Neural progenitor cell (in vitro differentiated cells): ENCODE measurements at regions not wholly inside any gene's neighbourhood (a gene's known extent, or its start where the extent isn't known, plus 50 kb on each side); places are given as distances from the start of the nearest gene placed in this dataset.

Experiments used
- DNase-seq: peaks from one replicate; pipeline ENCODE4 v3.0.0-alpha.2; 2016; ENCODE audit warnings: low spot score
- H2AFZ ChIP-seq: fragments of 200-600 bp; sonication (generic); replicated peaks from 2 replicates; pipeline ENCODE4 v1.6.1; 2016; ENCODE audit warnings: antibody characterized with exemption
- H3F3A ChIP-seq: fragments of 200-600 bp; sonication (generic); 2 replicates; pipeline ENCODE4 v1.6.1; 2016; ENCODE audit warnings: antibody characterized with exemption, low read depth
- H3K27ac ChIP-seq: fragments of 200-600 bp; sonication (generic); 2 replicates; pipeline ENCODE4 v1.5.1; 2016; ENCODE audit warnings: mild to moderate bottlenecking
- H3K27me3 ChIP-seq: fragments of 200-600 bp; sonication (generic); 2 replicates; pipeline ENCODE4 v1.6.1; 2016; ENCODE audit warnings: mild to moderate bottlenecking, moderate library complexity
- H3K36me3 ChIP-seq: fragments of 200-600 bp; sonication (generic); 2 replicates; pipeline ENCODE4 v1.5.1; 2016
- H3K4me1 ChIP-seq: fragments of 200-600 bp; sonication (generic); 2 replicates; pipeline ENCODE4 v1.6.1; 2016; ENCODE audit warnings: mixed run types
- H3K4me2 ChIP-seq: fragments of 200-600 bp; sonication (generic); 2 replicates; pipeline ENCODE4 v1.6.1; 2016
- H3K4me3 ChIP-seq: fragments of 200-600 bp; sonication (generic); 2 replicates; pipeline ENCODE4 v1.5.1; 2016
- H3K79me2 ChIP-seq: fragments of 200-600 bp; sonication (generic); 2 replicates; pipeline ENCODE4 v1.6.1; 2016; ENCODE audit warnings: low read depth
- H3K9ac ChIP-seq: fragments of 200-600 bp; sonication (generic); 2 replicates; pipeline ENCODE4 v1.6.1; 2016
- H3K9me3 ChIP-seq: fragments of 200-600 bp; sonication (generic); 2 replicates; pipeline ENCODE4 v1.5.1; 2016; ENCODE audit warnings: low read depth
- H4K20me1 ChIP-seq: fragments of 200-600 bp; sonication (generic); 2 replicates; pipeline ENCODE4 v1.6.1; 2016; ENCODE audit warnings: low read depth
- H3K27ac Mint-ChIP-seq: 3 replicates; pipeline ENCODE4 v1.8.0; 2021; ENCODE audit warnings: mixed read lengths
- H3K27me3 Mint-ChIP-seq: 2 replicates; pipeline ENCODE4 v1.8.0; 2022; ENCODE audit warnings: low read depth, mild to moderate bottlenecking, inconsistent platforms, moderate library complexity, mixed read lengths; ENCODE audit not compliant: insufficient read depth
- H3K36me3 Mint-ChIP-seq: 3 replicates; pipeline ENCODE4 v1.8.0; 2021; ENCODE audit warnings: mixed read lengths
- H3K4me1 Mint-ChIP-seq: 3 replicates; pipeline ENCODE4 v1.8.0; 2021; ENCODE audit warnings: mixed read lengths
- H3K4me3 Mint-ChIP-seq: 3 replicates; pipeline ENCODE4 v1.8.0; 2021; ENCODE audit warnings: mild to moderate bottlenecking, moderate library complexity, mixed read lengths
- H3K9me3 Mint-ChIP-seq: 3 replicates; pipeline ENCODE4 v1.8.0; 2020; ENCODE audit warnings: mixed read lengths
- CTCF ChIP-seq: fragments of 200-600 bp; sonication (generic); IDR thresholded peaks from 2 replicates; pipeline ENCODE4 v1.5.1; 2017; ENCODE audit warnings: antibody characterized with exemption, mild to moderate bottlenecking
- EZH2 ChIP-seq: fragments of 200-600 bp; sonication (generic); IDR thresholded peaks from 2 replicates; pipeline ENCODE4 v1.6.1; 2017; ENCODE audit warnings: antibody characterized with exemption, mild to moderate bottlenecking, moderate library complexity
- EZH2phosphoT487 ChIP-seq: fragments of 200-600 bp; sonication (generic); IDR thresholded peaks from 2 replicates; pipeline ENCODE4 v1.6.1; 2017; ENCODE audit warnings: antibody characterized with exemption

- H3K27me3 ChIP-seq: no peaks in the 10 kb centered on the region
- no peak overlapping the region for H3K4me3 ChIP-seq
- peaks cover 23% of the 10 kb centered on the region for H3K4me1 Mint-ChIP-seq
- H3K4me3 Mint-ChIP-seq: no peak overlapping the region
- no peaks in the 10 kb centered on the region for H4K20me1 ChIP-seq
- TF ChIP-seq EZH2 (no peak), CTCF (no peak), EZH2phosphoT487 (no peak)
- H3K4me2 ChIP-seq: no peak overlapping the region
- no peak overlapping the region for H3K9ac ChIP-seq
- no peaks in the 10 kb centered on the region for H3K36me3 Mint-ChIP-seq
- peaks cover 20% of the 10 kb centered on the region for H3K27me3 Mint-ChIP-seq
- H3K27ac ChIP-seq: no peak overlapping the region
- DNase-seq: no peak
- H3K36me3 ChIP-seq: no peaks in the 10 kb centered on the region
- peaks cover 7% of the 10 kb centered on the region for H3K9me3 Mint-ChIP-seq
- H3K4me1 ChIP-seq: peaks cover 9% of the 10 kb centered on the region
- H2AFZ ChIP-seq: no peak overlapping the region
- no peaks in the 10 kb centered on the region for H3K9me3 ChIP-seq
- peak overlapping the region; percentile 85 for H3K27ac Mint-ChIP-seq
- no peaks in the 10 kb centered on the region for H3K79me2 ChIP-seq
- no peaks in the 10 kb centered on the region for H3F3A ChIP-seq
Measured at GRCh38 chr2:43029186-43029585, 197.2 kb downstream of the ZFP36L2 start.

GRCh38 chr2:43028188-43028587 lies 198.2 kb downstream of the ZFP36L2 start:
- no peak for TF ChIP-seq EZH2phosphoT487
- TF ChIP-seq CTCF: no peak
- no peak for TF ChIP-seq EZH2
- no peaks in the 10 kb centered on the region for H3K27me3 ChIP-seq
- peaks cover 5% of the 10 kb centered on the region for H3K9me3 Mint-ChIP-seq
- H3K27me3 Mint-ChIP-seq: peaks cover 19% of the 10 kb centered on the region
- H3K4me3 Mint-ChIP-seq: no peak overlapping the region
- DNase-seq: no peak
- H3F3A ChIP-seq: no peaks in the 10 kb centered on the region
- peak overlapping the region; percentile 50 for H3K27ac Mint-ChIP-seq
- no peak overlapping the region for H2AFZ ChIP-seq
- H3K79me2 ChIP-seq: no peaks in the 10 kb centered on the region
- no peaks in the 10 kb centered on the region for H3K36me3 ChIP-seq
- H4K20me1 ChIP-seq: no peaks in the 10 kb centered on the region
- H3K4me1 ChIP-seq: peaks cover 9% of the 10 kb centered on the region
- H3K4me3 ChIP-seq: no peak overlapping the region
- H3K9ac ChIP-seq: no peak overlapping the region
- no peaks in the 10 kb centered on the region for H3K36me3 Mint-ChIP-seq
- no peaks in the 10 kb centered on the region for H3K9me3 ChIP-seq
- peaks cover 26% of the 10 kb centered on the region for H3K4me1 Mint-ChIP-seq
- H3K27ac ChIP-seq: no peak overlapping the region
- no peak overlapping the region for H3K4me2 ChIP-seq

DNA sequence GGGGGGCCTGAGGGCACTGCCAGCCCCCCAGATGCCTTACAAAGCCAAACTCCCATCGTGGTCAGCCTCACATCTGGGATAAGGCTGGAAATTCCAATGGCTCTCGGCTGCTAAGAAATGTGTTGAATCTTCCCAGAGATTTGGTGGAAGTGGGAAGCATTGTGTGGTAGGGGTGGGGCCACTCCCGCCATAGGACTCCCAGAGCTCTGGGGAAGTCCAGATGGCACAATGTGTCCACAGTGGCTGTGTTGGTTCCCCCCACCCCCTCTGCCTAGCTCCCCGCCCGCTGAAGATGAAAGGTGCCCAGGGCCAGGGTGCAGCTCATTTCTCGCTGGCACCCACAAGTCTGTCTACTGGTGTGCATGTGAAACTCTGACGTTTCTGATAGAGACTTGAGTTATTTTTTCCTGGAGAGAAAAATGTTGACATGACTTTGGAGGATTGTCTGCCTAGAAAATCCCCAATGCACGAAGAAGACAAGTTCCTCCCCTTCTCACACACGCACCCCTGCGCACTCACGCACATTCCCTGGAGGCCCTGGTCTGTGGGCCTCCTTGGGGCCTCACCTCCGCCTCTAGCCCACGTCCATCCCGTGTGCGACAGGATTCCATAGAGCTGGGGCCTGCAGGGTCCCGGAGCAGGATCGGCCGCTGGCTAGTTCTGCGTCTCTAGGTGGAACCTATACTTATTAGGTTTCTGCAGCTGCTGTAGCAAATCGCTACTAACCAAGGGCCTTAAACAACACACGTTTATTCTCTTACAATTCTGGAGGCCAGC lies 199.1 kb downstream of the ZFP36L2 start:
- H3K36me3 ChIP-seq: no peaks in the 10 kb centered on the region
- no peak overlapping the region for H3K4me3 ChIP-seq
- no peaks in the 10 kb centered on the region for H4K20me1 ChIP-seq
- no peak for TF ChIP-seq EZH2phosphoT487
- no peak for TF ChIP-seq CTCF
- TF ChIP-seq EZH2: no peak
- peak overlapping the region; percentile 72 for H3K27ac Mint-ChIP-seq
- H3F3A ChIP-seq: peaks cover 7% of the 10 kb centered on the region
- no peak overlapping the region for H3K27ac ChIP-seq
- no peak for DNase-seq
- H3K4me1 Mint-ChIP-seq: peaks cover 26% of the 10 kb centered on the region
- no peaks in the 10 kb centered on the region for H3K79me2 ChIP-seq
- H3K4me2 ChIP-seq: no peak overlapping the region
- peaks cover 15% of the 10 kb centered on the region for H3K27me3 Mint-ChIP-seq
- H3K36me3 Mint-ChIP-seq: peaks cover 3% of the 10 kb centered on the region
- no peak overlapping the region for H3K9ac ChIP-seq
- H3K4me3 Mint-ChIP-seq: no peak overlapping the region
- no peaks in the 10 kb centered on the region for H3K27me3 ChIP-seq
- peaks cover 7% of the 10 kb centered on the region for H3K9me3 Mint-ChIP-seq
- no peaks in the 10 kb centered on the region for H3K9me3 ChIP-seq
- no peak overlapping the region for H2AFZ ChIP-seq
- peaks cover 7% of the 10 kb centered on the region for H3K4me1 ChIP-seq
